ENCODE measurements at regions not wholly inside any gene's neighbourhood (a gene's known extent, or its start where the extent isn't known, plus 50 kb on each side); places are given as distances from the start of the nearest gene placed in this dataset.

- Histone ChIP-seq H3K79me2 (ENCODE audit: low read depth) (no peaks in the 10 kb centered on the region), H4K20me1 (ENCODE audit: insufficient read depth) (no peaks in the 10 kb centered on the region), H3K4me2 (no peak overlapping the region), H3F3A (ENCODE audit: insufficient read depth, low read depth) (no peaks in the 10 kb centered on the region), H3K9me2 (ENCODE audit: insufficient read depth) (no peaks in the 10 kb centered on the region; the same call in 1 of the 2 replicates), H3K4me1 (replicated peaks; ENCODE audit: insufficient read depth) (no peaks in the 10 kb centered on the region), H3K36me3 (ENCODE audit: low read depth) (no peaks in the 10 kb centered on the region), H2AFZ (no peak overlapping the region), H3K4me3 (no peak overlapping the region), H3K27me3 (ENCODE audit: insufficient read depth, low read depth) (no peaks in the 10 kb centered on the region), H3K27ac (no peak overlapping the region), H3K9me3 (ENCODE audit: insufficient read depth, low read depth) (no peaks in the 10 kb centered on the region)
- POLR2A ChIA-PET (ENCODE audit: unreplicated experiment) = no interaction called here
- CTCF ChIA-PET = no interaction called here
- DNase-seq = no peak
- intact Hi-C loops (cut with micrococcal nuclease; ENCODE audit: unreplicated experiment) = no loop called here
- TF ChIP-seq EZH2 (IDR thresholded peaks at IDR 0.05; ENCODE audit: low read depth) = no peak
- no peak for TF ChIP-seq CTCF (conservative IDR thresholded peaks at IDR 0.05)
- BruUV-seq (replicated peaks) = no TSS peak
Observed at GRCh38 chr3:27865731-27866130, 143.6 kb upstream of the EOMES start.

- no peak overlapping the region for H3K27ac ChIP-seq
- no peaks in the 10 kb centered on the region for H3K36me3 ChIP-seq (ENCODE audit: low read depth)
- no peaks in the 10 kb centered on the region for H3K4me1 ChIP-seq (replicated peaks; ENCODE audit: insufficient read depth)
- no peaks in the 10 kb centered on the region; the same call in 1 of the 2 replicates for H3K9me2 ChIP-seq (ENCODE audit: insufficient read depth)
- H3F3A ChIP-seq (ENCODE audit: insufficient read depth, low read depth) = no peaks in the 10 kb centered on the region
- no TSS peak for BruUV-seq (replicated peaks)
- TF ChIP-seq CTCF (conservative IDR thresholded peaks at IDR 0.05) (no peak), EZH2 (IDR thresholded peaks at IDR 0.05; ENCODE audit: low read depth) (no peak)
- no peaks in the 10 kb centered on the region for H3K27me3 ChIP-seq (ENCODE audit: insufficient read depth, low read depth)
- ChIA-PET POLR2A (ENCODE audit: unreplicated experiment) (no interaction called here), CTCF (no interaction called here)
- no peaks in the 10 kb centered on the region for H3K9me3 ChIP-seq (ENCODE audit: insufficient read depth, low read depth)
- H4K20me1 ChIP-seq (ENCODE audit: insufficient read depth) = no peaks in the 10 kb centered on the region
- DNase-seq = no peak
- H3K4me3 ChIP-seq = no peak overlapping the region
- H2AFZ ChIP-seq = no peak overlapping the region
- no peaks in the 10 kb centered on the region for H3K79me2 ChIP-seq (ENCODE audit: low read depth)
- intact Hi-C loops (cut with micrococcal nuclease; ENCODE audit: unreplicated experiment) = no loop called here
- no peak overlapping the region for H3K4me2 ChIP-seq
Observed at GRCh38 chr3:27869152-27869551, 147.0 kb upstream of the EOMES start.

GRCh38 chr3:27877061-27878013, 155.2 kb upstream of the EOMES start:
- no peaks in the 10 kb centered on the region for H4K20me1 ChIP-seq (ENCODE audit: insufficient read depth)
- H3K27ac ChIP-seq = no peak overlapping the region
- ChIA-PET POLR2A (ENCODE audit: unreplicated experiment) (no interaction called here), CTCF (no interaction called here)
- no peak overlapping the region for H3K4me2 ChIP-seq
- H3K9me2 ChIP-seq (ENCODE audit: insufficient read depth) = no peaks in the 10 kb centered on the region
- H3K36me3 ChIP-seq (ENCODE audit: low read depth) = no peaks in the 10 kb centered on the region
- no peaks in the 10 kb centered on the region for H3K9me3 ChIP-seq (ENCODE audit: insufficient read depth, low read depth)
- no peak overlapping the region for H3K4me3 ChIP-seq
- no peak overlapping the region for H2AFZ ChIP-seq
- intact Hi-C loops (cut with micrococcal nuclease; ENCODE audit: unreplicated experiment) = no loop called here
- BruUV-seq (replicated peaks) = no TSS peak
- TF ChIP-seq CTCF (conservative IDR thresholded peaks at IDR 0.05) (no peak), EZH2 (IDR thresholded peaks at IDR 0.05; ENCODE audit: low read depth) (no peak)
- no peaks in the 10 kb centered on the region for H3F3A ChIP-seq (ENCODE audit: insufficient read depth, low read depth)
- H3K4me1 ChIP-seq (replicated peaks; ENCODE audit: insufficient read depth) = no peaks in the 10 kb centered on the region
- DNase-seq = no peak
- H3K27me3 ChIP-seq (ENCODE audit: insufficient read depth, low read depth) = no peaks in the 10 kb centered on the region
- H3K79me2 ChIP-seq (ENCODE audit: low read depth) = no peaks in the 10 kb centered on the region
